ENCODE measurements at regions not wholly inside any gene's neighbourhood (a gene's known extent, or its start where the extent isn't known, plus 50 kb on each side); places are given as distances from the start of the nearest gene placed in this dataset.

DNA sequence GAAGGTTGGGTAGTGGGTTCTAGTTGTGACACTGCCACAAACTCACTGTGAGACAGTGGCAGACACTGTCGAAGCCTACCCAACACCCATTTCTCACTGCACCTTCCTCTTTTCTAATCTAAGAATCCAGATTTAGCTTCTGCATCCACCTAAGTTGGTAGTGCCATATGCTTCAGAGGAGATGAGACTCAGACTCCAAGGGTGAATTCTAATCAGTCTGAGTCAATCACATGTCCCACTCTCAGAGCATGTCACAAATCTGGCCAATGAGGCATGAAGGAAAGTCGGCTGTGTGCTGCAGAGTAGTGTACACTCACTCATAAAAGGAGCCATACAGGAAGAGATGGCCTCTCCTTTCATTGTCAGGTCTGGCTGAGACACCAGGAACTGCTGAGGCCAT lies 102.1 kb upstream of the RAP1B start:
- TF ChIP-seq CTCF (conservative IDR thresholded peaks at IDR 0.05; ENCODE audit: low read depth, low read length) (no peak), EZH2 (IDR thresholded peaks at IDR 0.05; ENCODE audit: low read length, unreplicated experiment) (no peak)
